RWPE2 (cell line): ENCODE measurements at regions not wholly inside any gene's neighbourhood (a gene's known extent, or its start where the extent isn't known, plus 50 kb on each side); places are given as distances from the start of the nearest gene placed in this dataset.

Source experiments
- ATAC-seq: fragments of 200-7000 bp; cut with Tn5 transposase; 3 replicates; pipeline ENCODE4 v1.9.1; 2021; ENCODE audit warnings: low read depth
- DNase-seq: peaks from one replicate; pipeline ENCODE4 v3.0.0-alpha.2; 2020; ENCODE audit warnings: low spot score
- H3K27ac ChIP-seq: fragments of 450-650 bp; 2 replicates; pipeline ENCODE4 v1.5.1; 2017; ENCODE audit warnings: mild to moderate bottlenecking; ENCODE audit not compliant: poor library complexity, severe bottlenecking
- H3K27me3 ChIP-seq: fragments of 250-450 bp; sonication (Bioruptor Pico); 2 replicates; pipeline ENCODE4 v1.5.1; 2021; ENCODE audit warnings: mild to moderate bottlenecking, moderate library complexity; ENCODE audit not compliant: insufficient read depth, poor library complexity, severe bottlenecking
- H3K36me3 ChIP-seq: fragments of 250-450 bp; sonication (Bioruptor Pico); 2 replicates; pipeline ENCODE4 v1.5.1; 2020; ENCODE audit warnings: low read depth, mild to moderate bottlenecking, moderate library complexity
- H3K4me1 ChIP-seq: fragments of 250-450 bp; sonication (Bioruptor Pico); 2 replicates; pipeline ENCODE4 v1.5.1; 2021; ENCODE audit warnings: mild to moderate bottlenecking, moderate library complexity; ENCODE audit not compliant: insufficient read depth, poor library complexity, severe bottlenecking
- H3K4me3 ChIP-seq: fragments of 250-450 bp; sonication (Bioruptor Pico); 2 replicates; pipeline ENCODE4 v1.5.1; 2021; ENCODE audit warnings: mild to moderate bottlenecking, moderate library complexity; ENCODE audit not compliant: severe bottlenecking
- H3K9me3 ChIP-seq: fragments of 250-450 bp; sonication (Bioruptor Pico); 2 replicates; pipeline ENCODE4 v1.5.1; 2021; ENCODE audit warnings: mild to moderate bottlenecking, moderate library complexity; ENCODE audit not compliant: severe bottlenecking
- CTCF ChIP-seq: fragments of 450-650 bp; IDR thresholded peaks from one replicate; pipeline ENCODE4 v1.5.1; 2017; ENCODE audit warnings: mild to moderate bottlenecking, moderate library complexity; ENCODE audit not compliant: poor library complexity, severe bottlenecking

GRCh38 chr1:81540216-81540615 lies 260.5 kb upstream of the ADGRL2 start:
- Histone ChIP-seq H3K27me3 (no peaks in the 10 kb centered on the region), H3K4me1 (no peaks in the 10 kb centered on the region), H3K9me3 (no peaks in the 10 kb centered on the region), H3K27ac (no peak overlapping the region), H3K4me3 (no peak overlapping the region), H3K36me3 (no peaks in the 10 kb centered on the region)
- DNase-seq (no peak), ATAC-seq (no peak)
- no peak for TF ChIP-seq CTCF

- no peak for ATAC-seq
- H3K27me3 ChIP-seq: no peaks in the 10 kb centered on the region
- no peaks in the 10 kb centered on the region for H3K9me3 ChIP-seq
- TF ChIP-seq CTCF: no peak
- no peaks in the 10 kb centered on the region for H3K4me1 ChIP-seq
- H3K36me3 ChIP-seq: no peaks in the 10 kb centered on the region
- H3K27ac ChIP-seq: no peak overlapping the region
- DNase-seq: no peak
- no peak overlapping the region for H3K4me3 ChIP-seq
Measured at GRCh38 chr1:81529014-81529413, 271.7 kb upstream of the ADGRL2 start.

GRCh38 chr1:81525085-81525484 lies 275.6 kb upstream of the ADGRL2 start:
- no peak overlapping the region for H3K4me3 ChIP-seq
- H3K36me3 ChIP-seq: no peaks in the 10 kb centered on the region
- no peak for DNase-seq
- no peak for ATAC-seq
- no peak for TF ChIP-seq CTCF
- H3K9me3 ChIP-seq: no peaks in the 10 kb centered on the region
- no peak overlapping the region for H3K27ac ChIP-seq
- H3K4me1 ChIP-seq: no peaks in the 10 kb centered on the region
- H3K27me3 ChIP-seq: no peaks in the 10 kb centered on the region

- Histone ChIP-seq H3K27me3 (no peaks in the 10 kb centered on the region), H3K4me3 (no peak overlapping the region), H3K27ac (no peak overlapping the region), H3K36me3 (no peaks in the 10 kb centered on the region), H3K4me1 (no peaks in the 10 kb centered on the region), H3K9me3 (no peaks in the 10 kb centered on the region)
- no peak for TF ChIP-seq CTCF
- no peak for ATAC-seq
- DNase-seq: no peak
Measured at GRCh38 chr1:81519987-81520386, 280.7 kb upstream of the ADGRL2 start.

- Histone ChIP-seq H3K4me1 (no peaks in the 10 kb centered on the region), H3K36me3 (no peaks in the 10 kb centered on the region), H3K27me3 (no peaks in the 10 kb centered on the region), H3K4me3 (no peak overlapping the region), H3K27ac (no peak overlapping the region), H3K9me3 (no peaks in the 10 kb centered on the region)
- TF ChIP-seq CTCF: no peak
- no peak for ATAC-seq
- no peak for DNase-seq
Measured at GRCh38 chr1:81517987-81518386, 282.7 kb upstream of the ADGRL2 start.
